ENCODE measurements at regions not wholly inside any gene's neighbourhood (a gene's known extent, or its start where the extent isn't known, plus 50 kb on each side); places are given as distances from the start of the nearest gene placed in this dataset.

GRCh38 chr14:100438678-100439592, 115.8 kb downstream of the SLC25A47 start:
- DNase-seq (ENCODE audit: low spot score), result peak; percentile 82

- no peak for DNase-seq (ENCODE audit: low spot score)
Measured at GRCh38 chr14:100439781-100440180, 116.6 kb downstream of the SLC25A47 start.

GRCh38 chr14:100440207-100440631, 117.1 kb downstream of the SLC25A47 start:
- peak; percentile 75 for DNase-seq (ENCODE audit: low spot score)

- DNase-seq (ENCODE audit: low spot score), result no peak
Measured at GRCh38 chr14:100440758-100441203, 117.6 kb downstream of the SLC25A47 start.

GRCh38 chr14:100441271-100441947, 118.3 kb downstream of the SLC25A47 start:
- no peak for DNase-seq (ENCODE audit: low spot score)

- DNase-seq (ENCODE audit: low spot score), result no peak
Measured at GRCh38 chr14:100442036-100442435, 118.9 kb downstream of the SLC25A47 start.

GRCh38 chr14:100442498-100443490, 119.7 kb downstream of the SLC25A47 start:
- no peak for DNase-seq (ENCODE audit: low spot score)

- DNase-seq (ENCODE audit: low spot score), result no peak
Measured at GRCh38 chr14:100443603-100444002, 120.5 kb downstream of the SLC25A47 start.

- DNase-seq (ENCODE audit: low spot score), result no peak
Measured at GRCh38 chr14:100445436-100446088, 122.4 kb downstream of the SLC25A47 start.

GRCh38 chr14:100446572-100446971, 123.4 kb downstream of the SLC25A47 start:
- DNase-seq (ENCODE audit: low spot score), result no peak

GRCh38 chr14:100448376-100448775, 125.2 kb downstream of the SLC25A47 start:
- no peak for DNase-seq (ENCODE audit: low spot score)

GRCh38 chr14:100449225-100449987, 126.3 kb downstream of the SLC25A47 start:
- DNase-seq (ENCODE audit: low spot score), result no peak

GRCh38 chr14:100450049-100450448, 126.9 kb downstream of the SLC25A47 start:
- DNase-seq (ENCODE audit: low spot score), result no peak

GRCh38 chr14:100450736-100451135, 127.6 kb downstream of the SLC25A47 start:
- no peak for DNase-seq (ENCODE audit: low spot score)

GRCh38 chr14:100451264-100451663, 128.1 kb downstream of the SLC25A47 start:
- DNase-seq (ENCODE audit: low spot score), result no peak

- no peak for DNase-seq (ENCODE audit: low spot score)
Measured at GRCh38 chr14:100453930-100454329, 130.8 kb downstream of the SLC25A47 start.

- no peak for DNase-seq (ENCODE audit: low spot score)
Measured at GRCh38 chr14:100454437-100454836, 131.3 kb downstream of the SLC25A47 start.

- DNase-seq (ENCODE audit: low spot score), result no peak
Measured at GRCh38 chr14:100463937-100464336, 123.3 kb downstream of the BEGAIN start.

- DNase-seq (ENCODE audit: low spot score), result no peak
Measured at GRCh38 chr14:100466111-100466856, 120.9 kb downstream of the BEGAIN start.
